ENCODE measurements at regions not wholly inside any gene's neighbourhood (a gene's known extent, or its start where the extent isn't known, plus 50 kb on each side); places are given as distances from the start of the nearest gene placed in this dataset.

DNA sequence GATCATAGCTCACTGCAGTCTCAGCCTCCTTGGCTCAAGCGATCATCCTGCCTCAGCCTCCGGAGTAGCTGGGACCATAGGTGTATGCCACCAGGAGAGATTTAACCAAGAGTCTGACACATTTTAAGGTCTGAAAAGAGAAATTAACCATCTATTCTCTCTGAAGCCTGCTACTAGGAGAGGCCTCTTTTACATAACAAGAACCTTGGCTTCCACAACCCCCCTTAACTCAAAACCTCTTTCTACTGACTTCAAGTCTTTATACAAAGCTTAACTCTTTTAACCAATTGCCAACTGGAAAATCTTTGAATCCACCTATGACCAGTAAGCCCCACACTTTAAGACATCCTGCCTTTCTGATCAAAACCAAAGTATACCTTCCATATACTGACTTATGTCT is 279.9 kb upstream of the CELF4 start:
- TF ChIP-seq, protein P1, sequence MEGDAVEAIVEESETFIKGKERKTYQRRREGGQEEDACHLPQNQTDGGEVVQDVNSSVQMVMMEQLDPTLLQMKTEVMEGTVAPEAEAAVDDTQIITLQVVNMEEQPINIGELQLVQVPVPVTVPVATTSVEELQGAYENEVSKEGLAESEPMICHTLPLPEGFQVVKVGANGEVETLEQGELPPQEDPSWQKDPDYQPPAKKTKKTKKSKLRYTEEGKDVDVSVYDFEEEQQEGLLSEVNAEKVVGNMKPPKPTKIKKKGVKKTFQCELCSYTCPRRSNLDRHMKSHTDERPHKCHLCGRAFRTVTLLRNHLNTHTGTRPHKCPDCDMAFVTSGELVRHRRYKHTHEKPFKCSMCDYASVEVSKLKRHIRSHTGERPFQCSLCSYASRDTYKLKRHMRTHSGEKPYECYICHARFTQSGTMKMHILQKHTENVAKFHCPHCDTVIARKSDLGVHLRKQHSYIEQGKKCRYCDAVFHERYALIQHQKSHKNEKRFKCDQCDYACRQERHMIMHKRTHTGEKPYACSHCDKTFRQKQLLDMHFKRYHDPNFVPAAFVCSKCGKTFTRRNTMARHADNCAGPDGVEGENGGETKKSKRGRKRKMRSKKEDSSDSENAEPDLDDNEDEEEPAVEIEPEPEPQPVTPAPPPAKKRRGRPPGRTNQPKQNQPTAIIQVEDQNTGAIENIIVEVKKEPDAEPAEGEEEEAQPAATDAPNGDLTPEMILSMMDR (conservative IDR thresholded peaks at IDR 0.05; ENCODE audit: low read depth, low read length) = no peak
- no peak for TF ChIP-seq EZH2phosphoT487 (IDR thresholded peaks at IDR 0.05; ENCODE audit: borderline replicate concordance, low read length)
- TF ChIP-seq EZH2 (IDR thresholded peaks at IDR 0.05; ENCODE audit: low read length, unreplicated experiment) = no peak
